ENCODE measurements at regions not wholly inside any gene's neighbourhood (a gene's known extent, or its start where the extent isn't known, plus 50 kb on each side); places are given as distances from the start of the nearest gene placed in this dataset.

DNA sequence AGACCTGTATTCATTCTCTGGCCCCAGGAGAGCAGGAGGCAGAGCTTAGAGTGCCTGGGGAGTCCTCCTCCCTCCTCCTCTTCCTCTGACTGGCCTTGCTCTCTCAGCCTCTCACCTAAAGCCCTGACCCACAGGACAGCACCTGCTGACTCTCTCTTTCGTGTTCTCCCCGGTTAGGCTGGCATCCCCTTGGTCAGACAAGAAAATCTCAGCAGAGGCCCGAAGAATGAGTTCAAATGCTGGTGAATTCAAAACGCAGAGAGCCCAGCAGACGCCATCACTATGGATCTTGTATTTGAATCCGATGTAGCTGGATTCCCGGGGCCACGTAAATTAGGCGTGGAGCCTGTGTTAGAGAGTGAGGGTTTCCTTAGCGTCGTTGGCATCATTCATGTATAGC is 255.3 kb downstream of the KLF6 start:
- WGBS (ENCODE audit: insufficient coverage): 90% methylated on average over 9 of the region's 11 CpGs
- TF ChIP-seq, protein P1, sequence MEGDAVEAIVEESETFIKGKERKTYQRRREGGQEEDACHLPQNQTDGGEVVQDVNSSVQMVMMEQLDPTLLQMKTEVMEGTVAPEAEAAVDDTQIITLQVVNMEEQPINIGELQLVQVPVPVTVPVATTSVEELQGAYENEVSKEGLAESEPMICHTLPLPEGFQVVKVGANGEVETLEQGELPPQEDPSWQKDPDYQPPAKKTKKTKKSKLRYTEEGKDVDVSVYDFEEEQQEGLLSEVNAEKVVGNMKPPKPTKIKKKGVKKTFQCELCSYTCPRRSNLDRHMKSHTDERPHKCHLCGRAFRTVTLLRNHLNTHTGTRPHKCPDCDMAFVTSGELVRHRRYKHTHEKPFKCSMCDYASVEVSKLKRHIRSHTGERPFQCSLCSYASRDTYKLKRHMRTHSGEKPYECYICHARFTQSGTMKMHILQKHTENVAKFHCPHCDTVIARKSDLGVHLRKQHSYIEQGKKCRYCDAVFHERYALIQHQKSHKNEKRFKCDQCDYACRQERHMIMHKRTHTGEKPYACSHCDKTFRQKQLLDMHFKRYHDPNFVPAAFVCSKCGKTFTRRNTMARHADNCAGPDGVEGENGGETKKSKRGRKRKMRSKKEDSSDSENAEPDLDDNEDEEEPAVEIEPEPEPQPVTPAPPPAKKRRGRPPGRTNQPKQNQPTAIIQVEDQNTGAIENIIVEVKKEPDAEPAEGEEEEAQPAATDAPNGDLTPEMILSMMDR (IDR thresholded peaks at IDR 0.05): no peak
- TF ChIP-seq EZH2 (IDR thresholded peaks at IDR 0.05; ENCODE audit: borderline replicate concordance, insufficient read depth, low read depth, low read length, poor library complexity, severe bottlenecking): no peak
- ChIA-PET POLR2A (no interaction called here), CTCF (no interaction called here)
- no peak for ATAC-seq (ENCODE audit: low read depth)
- no peak overlapping the region for H2AFZ ChIP-seq (ENCODE audit: insufficient read depth, low read depth, low read length, poor library complexity, severe bottlenecking)
- no peaks in the 10 kb centered on the region for H3K27me3 Mint-ChIP-seq
- intact Hi-C loops (cut with micrococcal nuclease): no loop called here
- no peaks in the 10 kb centered on the region for H3K4me1 Mint-ChIP-seq
- H3K27me3 ChIP-seq (replicated peaks in 1 of 4; ENCODE audit: control extremely low read depth in 1 of 4, control insufficient read depth in 3 of 4, insufficient read depth in 4 of 4, low read length in 3 of 4): no peaks in the 10 kb centered on the region
- no peak overlapping the region for H3K4me2 ChIP-seq (replicated peaks; ENCODE audit: low read depth, low read length, poor library complexity, severe bottlenecking)
- no peak for DNase-seq
- H3K9me3 ChIP-seq (ENCODE audit: control extremely low read depth in 1 of 3, control insufficient read depth in 2 of 3, insufficient read depth in 1 of 3, low read length in 2 of 3): no peaks in the 10 kb centered on the region
- no peak overlapping the region for H3K9ac ChIP-seq (ENCODE audit: low read length)
- no peaks in the 10 kb centered on the region for H3K36me3 ChIP-seq (replicated peaks in 1 of 2; ENCODE audit: control extremely low read depth in 1 of 2, control insufficient read depth in 1 of 2, extremely low read depth in 1 of 2, insufficient read depth in 2 of 2, low read length in 1 of 2)
- no peaks in the 10 kb centered on the region for H3K79me2 ChIP-seq (ENCODE audit: control insufficient read depth, insufficient read depth, low read length)
- no peaks in the 10 kb centered on the region for H4K20me1 ChIP-seq (ENCODE audit: control insufficient read depth, insufficient read depth, low read length, poor library complexity, severe bottlenecking)
- no peak overlapping the region for H3K4me3 Mint-ChIP-seq
- H3K27ac ChIP-seq (ENCODE audit: low read length in 2 of 2): no peak overlapping the region
- H3K27ac Mint-ChIP-seq: no peak overlapping the region
- H3K4me1 ChIP-seq (ENCODE audit: control insufficient read depth in 2 of 2, insufficient read depth in 2 of 2, low read length in 2 of 2): no peaks in the 10 kb centered on the region
- no peaks in the 10 kb centered on the region for H3K9me3 Mint-ChIP-seq (ENCODE audit: insufficient read depth)
- no peak overlapping the region for H3K4me3 ChIP-seq (ENCODE audit: control extremely low read depth in 1 of 5, extremely low read depth in 1 of 5, insufficient read depth in 1 of 5, low read depth in 2 of 5, low read length in 4 of 5)

DNA sequence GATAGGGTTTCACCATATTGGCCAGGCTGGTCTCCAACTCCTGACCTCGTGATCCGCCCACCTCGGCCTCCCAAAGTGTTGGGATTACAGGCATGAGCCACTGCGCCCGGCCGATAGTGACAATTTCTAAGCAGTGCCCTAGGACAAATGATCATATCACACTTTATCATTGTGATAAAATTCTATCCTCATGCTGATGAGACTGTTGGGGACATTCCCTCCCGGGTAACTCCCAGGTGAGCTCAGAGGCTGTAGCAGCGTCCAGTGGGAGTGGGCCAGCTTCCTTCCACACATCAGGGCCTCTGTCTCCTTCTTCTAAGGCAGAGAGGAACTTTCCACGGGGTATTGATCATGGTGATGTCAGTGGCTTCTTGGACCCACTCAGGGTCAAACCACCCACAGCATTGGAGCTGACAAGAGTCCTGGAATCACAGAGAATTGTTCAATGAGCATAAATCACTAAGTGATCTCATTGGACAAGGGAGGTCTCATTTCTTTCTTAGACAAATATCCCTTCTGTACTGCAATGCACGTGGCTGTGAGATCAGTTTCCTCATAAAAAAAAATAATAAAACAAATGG is 256.1 kb downstream of the KLF6 start:
- ATAC-seq (ENCODE audit: low read depth) (no peak), DNase-seq (no peak)
- Mint-ChIP-seq H3K9me3 (ENCODE audit: insufficient read depth) (no peaks in the 10 kb centered on the region), H3K27ac (no peak overlapping the region), H3K27me3 (no peaks in the 10 kb centered on the region), H3K4me1 (no peaks in the 10 kb centered on the region), H3K4me3 (no peak overlapping the region)
- POLR2A ChIA-PET: no interaction called here
- CTCF ChIA-PET: no interaction called here
- H4K20me1 ChIP-seq (ENCODE audit: control insufficient read depth, insufficient read depth, low read length, poor library complexity, severe bottlenecking): no peaks in the 10 kb centered on the region
- H3K27me3 ChIP-seq (replicated peaks in 1 of 4; ENCODE audit: control extremely low read depth in 1 of 4, control insufficient read depth in 3 of 4, insufficient read depth in 4 of 4, low read length in 3 of 4): no peaks in the 10 kb centered on the region
- whole genome bisulfite sequencing (ENCODE audit: insufficient coverage): 93% methylated on average over 8 of the region's 10 CpGs
- H3K4me1 ChIP-seq (ENCODE audit: control insufficient read depth in 2 of 2, insufficient read depth in 2 of 2, low read length in 2 of 2): no peaks in the 10 kb centered on the region
- H3K27ac ChIP-seq (ENCODE audit: low read length in 2 of 2): no peak overlapping the region
- H3K4me3 ChIP-seq (ENCODE audit: control extremely low read depth in 1 of 5, extremely low read depth in 1 of 5, insufficient read depth in 1 of 5, low read depth in 2 of 5, low read length in 4 of 5): no peak overlapping the region
- no peak overlapping the region for H3K4me2 ChIP-seq (replicated peaks; ENCODE audit: low read depth, low read length, poor library complexity, severe bottlenecking)
- TF ChIP-seq, protein P1 (IDR thresholded peaks at IDR 0.05): no peak
- no peak for TF ChIP-seq EZH2 (IDR thresholded peaks at IDR 0.05; ENCODE audit: borderline replicate concordance, insufficient read depth, low read depth, low read length, poor library complexity, severe bottlenecking)
- H3K9me3 ChIP-seq (ENCODE audit: control extremely low read depth in 1 of 3, control insufficient read depth in 2 of 3, insufficient read depth in 1 of 3, low read length in 2 of 3): no peaks in the 10 kb centered on the region
- intact Hi-C loops (cut with micrococcal nuclease): no loop called here
- no peak overlapping the region for H3K9ac ChIP-seq (ENCODE audit: low read length)
- H3K36me3 ChIP-seq (replicated peaks in 1 of 2; ENCODE audit: control extremely low read depth in 1 of 2, control insufficient read depth in 1 of 2, extremely low read depth in 1 of 2, insufficient read depth in 2 of 2, low read length in 1 of 2): no peaks in the 10 kb centered on the region
- no peak overlapping the region for H2AFZ ChIP-seq (ENCODE audit: insufficient read depth, low read depth, low read length, poor library complexity, severe bottlenecking)
- no peaks in the 10 kb centered on the region for H3K79me2 ChIP-seq (ENCODE audit: control insufficient read depth, insufficient read depth, low read length)

All from B cell (primary cell).